ENCODE measurements at regions not wholly inside any gene's neighbourhood (a gene's known extent, or its start where the extent isn't known, plus 50 kb on each side); places are given as distances from the start of the nearest gene placed in this dataset.

GRCh38 chr6:156028335-156029131 lies 572.9 kb upstream of the NOX3 start:
- no peaks in the 10 kb centered on the region for H3K9me2 ChIP-seq (ENCODE audit: insufficient read depth, low read length)
- H3K9ac ChIP-seq (ENCODE audit: low read length), result no peak overlapping the region
- H3K27me3 ChIP-seq (ENCODE audit: insufficient read depth, low read depth, low read length), result no peaks in the 10 kb centered on the region
- no peak overlapping the region for H2AFZ ChIP-seq (ENCODE audit: low read depth, low read length)
- peaks cover 2% of the 10 kb centered on the region for H3K9me3 ChIP-seq (ENCODE audit: low read length)
- H3K79me2 ChIP-seq (replicated peaks; ENCODE audit: insufficient read depth, low read length), result no peaks in the 10 kb centered on the region
- no peaks in the 10 kb centered on the region for H3F3A ChIP-seq (ENCODE audit: insufficient read depth, low read length, poor library complexity, severe bottlenecking)
- TF ChIP-seq EP300 (conservative IDR thresholded peaks at IDR 0.05; ENCODE audit: poor library complexity, severe bottlenecking) (no peak), CTCF (IDR thresholded peaks at IDR 0.05; ENCODE audit: poor library complexity, severe bottlenecking) (no peak), EZH2 (IDR thresholded peaks at IDR 0.05; ENCODE audit: borderline replicate concordance, insufficient read depth, low read length, poor library complexity, severe bottlenecking) (no peak), MXI1 (conservative IDR thresholded peaks at IDR 0.05; ENCODE audit: poor library complexity, severe bottlenecking) (no peak), SMC3 (conservative IDR thresholded peaks at IDR 0.05; ENCODE audit: poor library complexity) (no peak), POLR2AphosphoS5 (IDR thresholded peaks at IDR 0.05) (no peak), REST (IDR thresholded peaks at IDR 0.05; ENCODE audit: borderline replicate concordance) (no peak), TAF1 (IDR thresholded peaks at IDR 0.05; ENCODE audit: low read depth) (no peak), RAD21 (conservative IDR thresholded peaks at IDR 0.05) (no peak)
- H3K36me3 ChIP-seq (ENCODE audit: insufficient read depth, low read length), result no peaks in the 10 kb centered on the region
- no peaks in the 10 kb centered on the region for H4K20me1 ChIP-seq (ENCODE audit: insufficient read depth)
- no peak overlapping the region for H3K4me2 ChIP-seq (ENCODE audit: low read length)
- H3K4me3 ChIP-seq (ENCODE audit: low read length), result no peak overlapping the region
- H3K27ac ChIP-seq (ENCODE audit: low read length), result no peak overlapping the region

- no peak for TF ChIP-seq CTCF (IDR thresholded peaks at IDR 0.05; ENCODE audit: poor library complexity, severe bottlenecking)
- no peak for TF ChIP-seq MXI1 (conservative IDR thresholded peaks at IDR 0.05; ENCODE audit: poor library complexity, severe bottlenecking)
- TF ChIP-seq SMC3 (conservative IDR thresholded peaks at IDR 0.05; ENCODE audit: poor library complexity), result no peak
- TF ChIP-seq EP300 (conservative IDR thresholded peaks at IDR 0.05; ENCODE audit: poor library complexity, severe bottlenecking), result no peak
- TF ChIP-seq RAD21 (conservative IDR thresholded peaks at IDR 0.05), result no peak
- no peak for TF ChIP-seq POLR2AphosphoS5 (IDR thresholded peaks at IDR 0.05)
- no peak for TF ChIP-seq REST (IDR thresholded peaks at IDR 0.05; ENCODE audit: borderline replicate concordance)
- no peak for TF ChIP-seq TAF1 (IDR thresholded peaks at IDR 0.05; ENCODE audit: low read depth)
- no peak for TF ChIP-seq EZH2 (IDR thresholded peaks at IDR 0.05; ENCODE audit: borderline replicate concordance, insufficient read depth, low read length, poor library complexity, severe bottlenecking)
- H3K27ac ChIP-seq (ENCODE audit: low read length), result no peak overlapping the region
- no peaks in the 10 kb centered on the region for H3K36me3 ChIP-seq (ENCODE audit: insufficient read depth, low read length)
- no peak overlapping the region for H3K4me3 ChIP-seq (ENCODE audit: low read length)
- no peak overlapping the region for H3K4me2 ChIP-seq (ENCODE audit: low read length)
- H3K27me3 ChIP-seq (ENCODE audit: insufficient read depth, low read depth, low read length), result no peaks in the 10 kb centered on the region
- H3K9ac ChIP-seq (ENCODE audit: low read length), result no peak overlapping the region
- no peaks in the 10 kb centered on the region for H3F3A ChIP-seq (ENCODE audit: insufficient read depth, low read length, poor library complexity, severe bottlenecking)
- H3K79me2 ChIP-seq (replicated peaks; ENCODE audit: insufficient read depth, low read length), result no peaks in the 10 kb centered on the region
- no peaks in the 10 kb centered on the region for H3K9me3 ChIP-seq (ENCODE audit: low read length)
- H4K20me1 ChIP-seq (ENCODE audit: insufficient read depth), result no peaks in the 10 kb centered on the region
- H3K9me2 ChIP-seq (ENCODE audit: insufficient read depth, low read length), result no peaks in the 10 kb centered on the region
- H2AFZ ChIP-seq (ENCODE audit: low read depth, low read length), result no peak overlapping the region
Observed at GRCh38 chr6:156027248-156027626, 571.6 kb upstream of the NOX3 start.

All from neural cell (in vitro differentiated cells).